HEK293 (cell line): ENCODE measurements at regions not wholly inside any gene's neighbourhood (a gene's known extent, or its start where the extent isn't known, plus 50 kb on each side); places are given as distances from the start of the nearest gene placed in this dataset.

Experiments used
- IKZF3 ChIP-seq: fragments of 450-650 bp; IDR thresholded peaks from 2 replicates; pipeline ENCODE4 v1.5.0; 2018; ENCODE audit warnings: missing biosample characterization, mild to moderate bottlenecking, missing genetic modification characterization, moderate library complexity
- INSM2 ChIP-seq: fragments of 450-650 bp; formaldehyde crosslinking; IDR thresholded peaks from 2 replicates; pipeline ENCODE4 v1.5.1; 2016; ENCODE audit warnings: missing biosample characterization, missing genetic modification characterization
- PATZ1 ChIP-seq: fragments of 450-650 bp; formaldehyde crosslinking; IDR thresholded peaks from 2 replicates; pipeline ENCODE4 v1.5.1; 2016; ENCODE audit warnings: missing biosample characterization, missing genetic modification characterization
- PRDM1 ChIP-seq: fragments of 450-650 bp; formaldehyde crosslinking; IDR thresholded peaks from 2 replicates; pipeline ENCODE4; 2016; ENCODE audit warnings: missing biosample characterization, missing genetic modification characterization
- REPIN1 ChIP-seq: fragments of 450-650 bp; formaldehyde crosslinking; IDR thresholded peaks from 2 replicates; pipeline ENCODE4 v1.5.1; 2017; ENCODE audit warnings: missing biosample characterization, missing genetic modification characterization, low read depth
- SP3 ChIP-seq: fragments of 450-650 bp; formaldehyde crosslinking; IDR thresholded peaks from 2 replicates; pipeline ENCODE4 v1.5.1; 2016; ENCODE audit warnings: missing biosample characterization, missing genetic modification characterization
- ZBTB11 ChIP-seq: fragments of 450-650 bp; formaldehyde crosslinking; conservative IDR thresholded peaks from 2 replicates; pipeline ENCODE4 v1.5.1; 2016; ENCODE audit warnings: low read depth, missing biosample characterization, missing genetic modification characterization
- ZBTB17 ChIP-seq: fragments of 450-650 bp; formaldehyde crosslinking; IDR thresholded peaks from 2 replicates; pipeline ENCODE4 v1.5.1; 2016; ENCODE audit warnings: missing biosample characterization, missing genetic modification characterization
- ZBTB20 ChIP-seq: fragments of 450-650 bp; formaldehyde crosslinking; IDR thresholded peaks from 2 replicates; pipeline ENCODE4 v1.5.1; 2016; ENCODE audit warnings: missing biosample characterization, missing genetic modification characterization
- ZBTB6 ChIP-seq: fragments of 450-650 bp; formaldehyde crosslinking; IDR thresholded peaks from 2 replicates; pipeline ENCODE4 v1.5.1; 2017; ENCODE audit warnings: missing biosample characterization, missing genetic modification characterization
- ZEB2 ChIP-seq: fragments of 450-650 bp; formaldehyde crosslinking; IDR thresholded peaks from 2 replicates; pipeline ENCODE4 v1.5.1; 2016; ENCODE audit warnings: missing biosample characterization, missing genetic modification characterization
- ZIC2 ChIP-seq: fragments of 450-650 bp; formaldehyde crosslinking; IDR thresholded peaks from 2 replicates; pipeline ENCODE4 v1.5.1; 2016; ENCODE audit warnings: missing biosample characterization, missing genetic modification characterization
- ZNF140 ChIP-seq: fragments of 450-650 bp; formaldehyde crosslinking; IDR thresholded peaks from 2 replicates; pipeline ENCODE4 v1.5.1; 2016; ENCODE audit warnings: missing biosample characterization, missing genetic modification characterization
- ZNF169 ChIP-seq: fragments of 450-650 bp; formaldehyde crosslinking; IDR thresholded peaks from 2 replicates; pipeline ENCODE4 v1.5.1; 2016; ENCODE audit warnings: missing biosample characterization, missing genetic modification characterization
- ZNF2 ChIP-seq: fragments of 450-650 bp; formaldehyde crosslinking; IDR thresholded peaks from 2 replicates; pipeline ENCODE4 v1.5.1; 2016; ENCODE audit warnings: missing biosample characterization, missing genetic modification characterization
- ZNF221 ChIP-seq: fragments of 450-650 bp; formaldehyde crosslinking; IDR thresholded peaks from 2 replicates; pipeline ENCODE4 v1.5.1; 2017; ENCODE audit warnings: missing biosample characterization, missing genetic modification characterization, borderline replicate concordance
- ZNF24 ChIP-seq: fragments of 450-650 bp; formaldehyde crosslinking; IDR thresholded peaks from 2 replicates; pipeline ENCODE4 v1.5.1; 2016; ENCODE audit warnings: missing biosample characterization, missing genetic modification characterization
- ZNF335 ChIP-seq: fragments of 450-650 bp; formaldehyde crosslinking; conservative IDR thresholded peaks from 2 replicates; pipeline ENCODE4 v1.5.1; 2016; ENCODE audit warnings: missing biosample characterization, missing genetic modification characterization
- ZNF341 ChIP-seq: fragments of 450-650 bp; formaldehyde crosslinking; IDR thresholded peaks from 2 replicates; pipeline ENCODE4; 2016; ENCODE audit warnings: low read depth, missing biosample characterization, missing genetic modification characterization
- ZNF366 ChIP-seq: fragments of 450-650 bp; formaldehyde crosslinking; conservative IDR thresholded peaks from 2 replicates; pipeline ENCODE4 v1.5.1; 2016; ENCODE audit warnings: missing biosample characterization, missing genetic modification characterization
- ZNF391 ChIP-seq: fragments of 450-650 bp; formaldehyde crosslinking; IDR thresholded peaks from 2 replicates; pipeline ENCODE4 v1.5.1; 2016; ENCODE audit warnings: low read depth, missing biosample characterization, missing genetic modification characterization, borderline replicate concordance
- ZNF548 ChIP-seq: fragments of 450-650 bp; formaldehyde crosslinking; IDR thresholded peaks from 2 replicates; pipeline ENCODE4 v1.5.1; 2016; ENCODE audit warnings: missing biosample characterization, missing genetic modification characterization
- ZNF600 ChIP-seq: fragments of 450-650 bp; formaldehyde crosslinking; IDR thresholded peaks from 2 replicates; pipeline ENCODE4 v1.5.1; 2016; ENCODE audit warnings: missing biosample characterization, missing genetic modification characterization
- ZNF777 ChIP-seq: fragments of 450-650 bp; formaldehyde crosslinking; IDR thresholded peaks from 2 replicates; pipeline ENCODE4 v1.5.1; 2017; ENCODE audit warnings: missing biosample characterization, missing genetic modification characterization, borderline replicate concordance
- ZNF792 ChIP-seq: fragments of 450-650 bp; formaldehyde crosslinking; IDR thresholded peaks from 2 replicates; pipeline ENCODE4 v1.5.1; 2016; ENCODE audit warnings: missing biosample characterization, missing genetic modification characterization
- TF ChIP-seq, protein P1 (sequence below): fragments of 450-650 bp; formaldehyde crosslinking; IDR thresholded peaks from 2 replicates; pipeline ENCODE4 v1.5.1; 2017; ENCODE audit warnings: missing biosample characterization, missing genetic modification characterization
- TF ChIP-seq, protein P2 (sequence below): fragments of 450-650 bp; formaldehyde crosslinking; IDR thresholded peaks from 2 replicates; pipeline ENCODE4 v1.5.1; 2017; ENCODE audit warnings: missing biosample characterization, missing genetic modification characterization

DNA sequence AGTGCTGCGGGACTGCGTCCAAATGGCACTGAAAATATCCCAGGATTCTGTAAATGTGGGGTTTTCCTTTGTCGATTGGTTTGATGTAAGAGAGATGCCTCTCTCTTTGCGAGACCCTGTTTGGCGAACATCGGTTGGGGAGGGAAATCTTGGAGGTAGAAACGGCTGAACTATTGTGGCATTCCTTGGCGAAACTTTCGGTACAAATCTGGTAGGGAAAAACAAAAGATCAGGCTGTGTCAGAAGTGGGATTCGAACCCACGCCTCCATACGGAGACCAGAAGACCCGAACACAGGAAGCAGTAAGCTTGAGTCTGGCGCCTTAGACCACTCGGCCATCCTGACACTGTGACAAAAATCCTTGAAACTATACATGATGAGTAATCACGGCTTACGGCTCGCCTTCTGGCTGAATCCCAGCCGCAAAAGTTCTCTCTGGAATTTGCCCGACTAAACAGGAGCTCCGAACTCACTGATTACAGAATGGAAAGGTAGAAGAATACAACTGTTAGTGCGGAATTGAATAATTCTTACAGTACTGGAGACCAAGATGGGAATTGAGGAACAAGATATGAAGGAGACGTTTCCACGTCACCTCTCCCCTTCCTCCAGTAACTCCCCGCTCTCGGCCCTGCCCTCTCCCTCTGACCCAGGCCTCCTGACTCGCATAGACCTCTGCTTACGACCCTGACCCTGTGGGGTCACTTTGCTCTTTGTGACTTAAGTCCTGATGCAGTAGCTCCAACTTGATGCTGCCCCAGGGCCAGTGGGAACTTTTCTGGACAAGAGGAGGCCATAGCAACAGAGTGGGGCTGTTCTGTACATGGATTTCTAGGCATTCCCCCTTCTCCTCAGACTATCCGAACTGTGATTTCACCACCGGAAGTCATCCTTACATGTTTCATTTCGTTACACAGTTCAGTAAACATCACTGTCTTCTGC, 132.8 kb upstream of the ZNF184 start (continued):
- TF ChIP-seq ZBTB11 (tag by site-specific recombination) (peak; percentile 58), ZNF366 (peak; percentile 40; the same call in 1 of the 2 replicates), ZNF335 (tag by site-specific recombination) (peak; percentile 80), ZBTB20 (tag by site-specific recombination) (peak; percentile 16; the same call in 1 of the 2 replicates), ZIC2 (tag by site-specific recombination) (no peak), ZNF341 (tag by site-specific recombination) (peak; percentile 88), ZNF792 (tag by site-specific recombination) (no peak), ZNF600 (tag by site-specific recombination) (no peak; the same call in 1 of the 2 replicates), ZBTB17 (tag by site-specific recombination) (peak; percentile 100), IKZF3 (tag by site-specific recombination) (peak; percentile 88), ZBTB6 (tag by site-specific recombination) (peak; percentile 69), ZNF548 (tag by site-specific recombination) (no peak), ZNF169 (tag by site-specific recombination) (no peak), PRDM1 (tag by site-specific recombination) (peak; percentile 89), SP3 (0 out of 2 replicates have a peak, but pooled peaks have one; percentile 42), REPIN1 (tag by site-specific recombination) (0 out of 2 replicates have a peak, but pooled peaks have one; percentile 71), ZNF140 (tag by site-specific recombination) (no peak), ZNF777 (tag by site-specific recombination) (no peak), ZNF221 (no peak), ZNF2 (tag by site-specific recombination) (peak; percentile 81), ZEB2 (tag by site-specific recombination) (peak; percentile 79), INSM2 (tag by site-specific recombination) (peak; percentile 48), ZNF391 (tag by site-specific recombination) (peak; percentile 59; the same call in 1 of the 2 replicates), PATZ1 (tag by site-specific recombination) (no peak; the same call in 1 of the 2 replicates), ZNF24 (tag by site-specific recombination) (peak; percentile 72)
- TF ChIP-seq, protein P1, sequence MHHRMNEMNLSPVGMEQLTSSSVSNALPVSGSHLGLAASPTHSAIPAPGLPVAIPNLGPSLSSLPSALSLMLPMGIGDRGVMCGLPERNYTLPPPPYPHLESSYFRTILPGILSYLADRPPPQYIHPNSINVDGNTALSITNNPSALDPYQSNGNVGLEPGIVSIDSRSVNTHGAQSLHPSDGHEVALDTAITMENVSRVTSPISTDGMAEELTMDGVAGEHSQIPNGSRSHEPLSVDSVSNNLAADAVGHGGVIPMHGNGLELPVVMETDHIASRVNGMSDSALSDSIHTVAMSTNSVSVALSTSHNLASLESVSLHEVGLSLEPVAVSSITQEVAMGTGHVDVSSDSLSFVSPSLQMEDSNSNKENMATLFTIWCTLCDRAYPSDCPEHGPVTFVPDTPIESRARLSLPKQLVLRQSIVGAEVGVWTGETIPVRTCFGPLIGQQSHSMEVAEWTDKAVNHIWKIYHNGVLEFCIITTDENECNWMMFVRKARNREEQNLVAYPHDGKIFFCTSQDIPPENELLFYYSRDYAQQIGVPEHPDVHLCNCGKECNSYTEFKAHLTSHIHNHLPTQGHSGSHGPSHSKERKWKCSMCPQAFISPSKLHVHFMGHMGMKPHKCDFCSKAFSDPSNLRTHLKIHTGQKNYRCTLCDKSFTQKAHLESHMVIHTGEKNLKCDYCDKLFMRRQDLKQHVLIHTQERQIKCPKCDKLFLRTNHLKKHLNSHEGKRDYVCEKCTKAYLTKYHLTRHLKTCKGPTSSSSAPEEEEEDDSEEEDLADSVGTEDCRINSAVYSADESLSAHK (tag by site-specific recombination) = peak; percentile 81
- TF ChIP-seq, protein P2, sequence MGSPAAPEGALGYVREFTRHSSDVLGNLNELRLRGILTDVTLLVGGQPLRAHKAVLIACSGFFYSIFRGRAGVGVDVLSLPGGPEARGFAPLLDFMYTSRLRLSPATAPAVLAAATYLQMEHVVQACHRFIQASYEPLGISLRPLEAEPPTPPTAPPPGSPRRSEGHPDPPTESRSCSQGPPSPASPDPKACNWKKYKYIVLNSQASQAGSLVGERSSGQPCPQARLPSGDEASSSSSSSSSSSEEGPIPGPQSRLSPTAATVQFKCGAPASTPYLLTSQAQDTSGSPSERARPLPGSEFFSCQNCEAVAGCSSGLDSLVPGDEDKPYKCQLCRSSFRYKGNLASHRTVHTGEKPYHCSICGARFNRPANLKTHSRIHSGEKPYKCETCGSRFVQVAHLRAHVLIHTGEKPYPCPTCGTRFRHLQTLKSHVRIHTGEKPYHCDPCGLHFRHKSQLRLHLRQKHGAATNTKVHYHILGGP (tag by site-specific recombination) = no peak
